KMS-11 (cell line): ENCODE measurements at regions not wholly inside any gene's neighbourhood (a gene's known extent, or its start where the extent isn't known, plus 50 kb on each side); places are given as distances from the start of the nearest gene placed in this dataset.
"Not testable (repeated sequence)": the region's sequence is repeated elsewhere in the genome, so short reads cannot be mapped to it uniquely, and the experiment has no call there.

Experiments used
- H2AFZ ChIP-seq: fragments of 200-600 bp; sonication (generic); 2 replicates; pipeline ENCODE4 v1.6.1; 2016; ENCODE audit warnings: antibody characterized with exemption, mixed run types, low read depth
- H3K27ac ChIP-seq: fragments of 200-600 bp; sonication (generic); 2 replicates; pipeline ENCODE4 v1.6.1; 2016; ENCODE audit warnings: mild to moderate bottlenecking, mixed run types
- H3K27me3 ChIP-seq: fragments of 200-600 bp; sonication (generic); 2 replicates; pipeline ENCODE4 v1.6.1; 2017; ENCODE audit warnings: mild to moderate bottlenecking, low read depth, mixed run types, moderate library complexity; ENCODE audit not compliant: insufficient read depth
- H3K36me3 ChIP-seq: fragments of 200-600 bp; sonication (generic); 2 replicates; pipeline ENCODE4 v1.6.1; 2017; ENCODE audit warnings: mild to moderate bottlenecking, mixed run types; ENCODE audit not compliant: insufficient read depth
- H3K4me1 ChIP-seq: fragments of 200-600 bp; sonication (generic); 2 replicates; pipeline ENCODE4 v1.6.1; 2016; ENCODE audit warnings: mild to moderate bottlenecking, low read depth, mixed run types; ENCODE audit not compliant: poor library complexity, severe bottlenecking
- H3K4me2 ChIP-seq: fragments of 200-600 bp; sonication (generic); 2 replicates; pipeline ENCODE4 v1.7.0; 2016; ENCODE audit warnings: mild to moderate bottlenecking, mixed run types
- H3K4me3 ChIP-seq: fragments of 200-600 bp; sonication (generic); IDR thresholded peaks from 2 replicates; pipeline ENCODE4 v1.6.1; 2017; ENCODE audit warnings: low read depth, low read length, mixed read lengths; ENCODE audit not compliant: insufficient read depth
- H3K79me2 ChIP-seq: fragments of 200-600 bp; sonication (generic); 2 replicates; pipeline ENCODE4 v1.6.1; 2016; ENCODE audit warnings: low read depth, mixed run types; ENCODE audit not compliant: insufficient read depth
- H3K9ac ChIP-seq: fragments of 200-600 bp; sonication (generic); 2 replicates; pipeline ENCODE4 v1.6.1; 2016; ENCODE audit warnings: mild to moderate bottlenecking, mixed run types
- H4K20me1 ChIP-seq: fragments of 200-600 bp; sonication (generic); 2 replicates; pipeline ENCODE4 v1.6.1; 2016; ENCODE audit warnings: mild to moderate bottlenecking, mixed run types; ENCODE audit not compliant: insufficient read depth
- CTCF ChIP-seq: fragments of 200-600 bp; sonication (generic); conservative IDR thresholded peaks from 2 replicates; pipeline ENCODE4 v1.6.1; 2017; ENCODE audit warnings: low read depth, mild to moderate bottlenecking, antibody characterized with exemption, low read length, moderate library complexity, mixed read lengths

DNA sequence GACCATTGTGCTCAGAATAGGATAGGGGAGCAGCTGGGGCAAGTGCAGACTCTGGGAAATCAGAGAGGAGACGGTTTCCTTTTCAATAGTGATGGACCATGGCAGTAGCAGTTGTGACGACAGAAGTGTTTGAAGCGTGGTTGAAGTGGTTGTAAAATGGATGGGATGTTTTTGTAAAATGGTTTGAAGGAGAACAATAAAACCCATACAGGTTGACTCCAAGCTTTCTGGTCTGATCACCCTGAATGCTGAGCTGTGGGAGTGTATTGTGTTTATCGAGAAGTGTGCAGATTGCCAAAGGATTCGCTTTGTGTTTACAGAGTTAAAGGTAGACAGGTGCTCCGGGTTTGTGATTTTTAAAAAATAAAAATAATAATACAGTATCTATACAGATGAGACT lies 255.2 kb upstream of the SULF2 start:
- H3K4me3 ChIP-seq: no peak overlapping the region
- no peak overlapping the region for H3K4me2 ChIP-seq
- H3K36me3 ChIP-seq: no peaks in the 10 kb centered on the region
- peaks cover 25% of the 10 kb centered on the region; the same call in 1 of the 2 replicates for H3K27me3 ChIP-seq
- TF ChIP-seq CTCF: no peak
- H3K27ac ChIP-seq: no peak overlapping the region
- H3K79me2 ChIP-seq: no peaks in the 10 kb centered on the region
- H3K9ac ChIP-seq: no peak overlapping the region
- H2AFZ ChIP-seq: no peak overlapping the region
- H4K20me1 ChIP-seq: no peaks in the 10 kb centered on the region
- H3K4me1 ChIP-seq: no peaks in the 10 kb centered on the region

- no peak overlapping the region for H3K4me2 ChIP-seq
- H3K27me3 ChIP-seq: peaks cover 25% of the 10 kb centered on the region; the same call in 1 of the 2 replicates
- H2AFZ ChIP-seq: no peak overlapping the region
- H3K4me1 ChIP-seq: no peaks in the 10 kb centered on the region
- H3K27ac ChIP-seq: no peak overlapping the region
- H4K20me1 ChIP-seq: no peaks in the 10 kb centered on the region
- H3K4me3 ChIP-seq: no peak overlapping the region
- no peak for TF ChIP-seq CTCF
- no peaks in the 10 kb centered on the region for H3K79me2 ChIP-seq
- no peak overlapping the region for H3K9ac ChIP-seq
- H3K36me3 ChIP-seq: no peaks in the 10 kb centered on the region
Measured at GRCh38 chr20:48040051-48040450, 254.8 kb upstream of the SULF2 start.

- Histone ChIP-seq H3K27me3 (peaks cover 25% of the 10 kb centered on the region; the same call in 1 of the 2 replicates), H4K20me1 (no peaks in the 10 kb centered on the region), H3K4me2 (no peak overlapping the region), H3K4me1 (no peaks in the 10 kb centered on the region), H2AFZ (no peak overlapping the region), H3K9ac (no peak overlapping the region), H3K79me2 (no peaks in the 10 kb centered on the region), H3K36me3 (no peaks in the 10 kb centered on the region), H3K27ac (no peak overlapping the region), H3K4me3 (no peak overlapping the region)
- TF ChIP-seq CTCF: no peak
Measured at GRCh38 chr20:48039514-48039913, 254.2 kb upstream of the SULF2 start.

GRCh38 chr20:48038713-48039112 lies 253.4 kb upstream of the SULF2 start:
- TF ChIP-seq CTCF: no peak
- Histone ChIP-seq H3K4me2 (no peak overlapping the region), H3K4me1 (no peaks in the 10 kb centered on the region), H4K20me1 (no peaks in the 10 kb centered on the region), H3K79me2 (no peaks in the 10 kb centered on the region), H3K27me3 (peaks cover 25% of the 10 kb centered on the region; the same call in 1 of the 2 replicates), H3K9ac (no peak overlapping the region), H3K4me3 (no peak overlapping the region), H3K27ac (no peak overlapping the region), H2AFZ (no peak overlapping the region), H3K36me3 (no peaks in the 10 kb centered on the region)

- not testable (repeated sequence) for H3K9ac ChIP-seq, H3K79me2 ChIP-seq, H3K4me3 ChIP-seq, H3K27ac ChIP-seq, H4K20me1 ChIP-seq, H3K4me1 ChIP-seq, H3K36me3 ChIP-seq, H3K4me2 ChIP-seq, H2AFZ ChIP-seq
- H3K27me3 ChIP-seq: peaks cover 25% of the 10 kb centered on the region; the same call in 1 of the 2 replicates
Measured at GRCh38 chr20:48037798-48038197, 252.5 kb upstream of the SULF2 start.
